ENCODE measurements at regions not wholly inside any gene's neighbourhood (a gene's known extent, or its start where the extent isn't known, plus 50 kb on each side); places are given as distances from the start of the nearest gene placed in this dataset.
"Not testable (repeated sequence)": the region's sequence is repeated elsewhere in the genome, so short reads cannot be mapped to it uniquely, and the experiment has no call there.

DNA sequence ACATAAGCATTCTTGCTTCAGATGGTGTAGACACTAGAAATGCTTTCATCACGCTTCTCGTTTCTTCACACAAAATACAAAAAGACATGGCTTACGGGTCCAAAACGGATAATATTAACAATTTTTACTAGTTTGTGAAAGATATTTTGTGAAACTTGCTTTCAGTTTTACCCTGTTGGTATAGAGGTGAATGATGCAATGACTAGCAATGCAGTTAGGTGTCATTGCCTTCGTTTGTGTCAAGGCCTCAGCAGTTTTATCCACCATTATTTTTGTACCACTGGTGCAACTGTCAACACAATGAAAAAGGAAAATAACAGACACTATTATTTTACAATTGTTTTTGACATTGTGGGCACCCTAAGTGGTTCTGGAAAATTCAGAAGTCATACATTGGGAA is 323.0 kb downstream of the FLRT2 start:
- DNase-seq (ENCODE audit: low read depth in 1 of 2, low spot score in 1 of 2), result no peak
- no peak for TF ChIP-seq CTCF (IDR thresholded peaks at IDR 0.05; ENCODE audit: low read depth, low read length)
- H3K4me3 ChIP-seq, result no peak overlapping the region
- H3K4me1 ChIP-seq (ENCODE audit: low read depth), result no peaks in the 10 kb centered on the region
- no peaks in the 10 kb centered on the region for H3K36me3 ChIP-seq
- no peaks in the 10 kb centered on the region for H3K9me3 ChIP-seq (ENCODE audit: low read depth)
- H3K27ac ChIP-seq, result no peak overlapping the region
- H3K27me3 ChIP-seq, result no peaks in the 10 kb centered on the region

GRCh38 chr14:85852123-85852522 is 322.2 kb downstream of the FLRT2 start:
- H3K27ac ChIP-seq; DNase-seq (ENCODE audit: low read depth in 1 of 2, low spot score in 1 of 2): not testable (repeated sequence)

DNA sequence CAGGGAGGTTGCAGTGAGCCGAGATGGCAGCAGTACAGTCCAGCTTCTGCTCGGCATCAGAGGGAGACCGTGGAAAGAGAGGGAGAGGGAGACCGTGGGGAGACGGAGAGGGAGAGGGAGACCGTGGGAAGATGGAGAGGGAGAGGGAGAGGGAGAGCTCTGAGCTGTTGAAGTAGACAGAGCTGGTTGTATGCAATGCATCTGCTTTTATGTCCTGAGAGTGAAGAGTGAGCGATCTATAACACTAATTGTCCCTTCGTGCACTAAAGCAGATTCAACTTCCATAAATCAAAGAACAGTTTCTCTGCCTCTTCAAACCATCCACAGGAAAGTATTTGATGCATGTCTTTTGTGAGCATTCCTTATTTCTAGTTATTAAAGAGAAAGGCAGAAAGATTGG is 300.6 kb downstream of the FLRT2 start:
- H3K27me3 ChIP-seq; H3K4me3 ChIP-seq; DNase-seq (ENCODE audit: low read depth in 1 of 2, low spot score in 1 of 2); H3K4me1 ChIP-seq (ENCODE audit: low read depth); H3K9me3 ChIP-seq (ENCODE audit: low read depth); H3K27ac ChIP-seq; H3K36me3 ChIP-seq: not testable (repeated sequence)

More at GRCh38 chr14:85852123-85852522, 322.2 kb downstream of the FLRT2 start:
- not testable (repeated sequence) for H3K4me1 ChIP-seq (ENCODE audit: low read depth); H3K27me3 ChIP-seq; H3K4me3 ChIP-seq; H3K9me3 ChIP-seq (ENCODE audit: low read depth); H3K36me3 ChIP-seq

- DNase-seq (ENCODE audit: low read depth in 1 of 2, low spot score in 1 of 2); H3K9me3 ChIP-seq (ENCODE audit: low read depth); H3K4me1 ChIP-seq (ENCODE audit: low read depth); H3K27me3 ChIP-seq; H3K27ac ChIP-seq; H3K36me3 ChIP-seq; H3K4me3 ChIP-seq: not testable (repeated sequence)
These were observed 299.7 kb downstream of the FLRT2 start for GRCh38 chr14:85829601-85830000.

DNA sequence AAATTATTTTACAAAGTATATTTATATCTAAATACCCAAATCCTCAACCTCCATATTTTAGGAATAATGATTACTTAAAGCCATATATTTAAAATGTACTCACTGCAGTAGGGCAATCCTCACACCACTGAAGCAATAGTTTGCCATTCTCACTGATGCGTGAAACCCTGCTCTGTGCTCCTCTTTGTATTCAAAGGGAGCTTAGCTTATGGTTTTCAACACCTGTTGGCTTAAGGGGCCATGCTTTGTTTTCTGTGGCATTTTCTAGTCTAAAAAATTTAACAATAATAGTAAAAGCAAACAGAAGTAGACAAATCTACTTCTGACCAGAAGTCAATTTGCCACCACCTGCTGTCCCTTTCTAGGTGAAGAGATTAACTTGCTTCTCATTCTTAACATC is 294.6 kb downstream of the FLRT2 start:
- no peak overlapping the region for H3K27ac ChIP-seq
- no peaks in the 10 kb centered on the region for H3K27me3 ChIP-seq
- H3K4me3 ChIP-seq, result no peak overlapping the region
- DNase-seq (ENCODE audit: low read depth in 1 of 2, low spot score in 1 of 2), result no peak
- no peaks in the 10 kb centered on the region for H3K9me3 ChIP-seq (ENCODE audit: low read depth)
- H3K36me3 ChIP-seq, result no peaks in the 10 kb centered on the region
- TF ChIP-seq CTCF (IDR thresholded peaks at IDR 0.05; ENCODE audit: low read depth, low read length), result no peak
- H3K4me1 ChIP-seq (ENCODE audit: low read depth), result no peaks in the 10 kb centered on the region

- TF ChIP-seq CTCF (IDR thresholded peaks at IDR 0.05; ENCODE audit: low read depth, low read length), result no peak
- Histone ChIP-seq H3K27me3 (no peaks in the 10 kb centered on the region), H3K4me3 (no peak overlapping the region), H3K4me1 (ENCODE audit: low read depth) (no peaks in the 10 kb centered on the region), H3K27ac (no peak overlapping the region), H3K9me3 (ENCODE audit: low read depth) (no peaks in the 10 kb centered on the region), H3K36me3 (no peaks in the 10 kb centered on the region)
- DNase-seq (ENCODE audit: low read depth in 1 of 2, low spot score in 1 of 2), result no peak
These were observed 292.3 kb downstream of the FLRT2 start for GRCh38 chr14:85822236-85822635.

GRCh38 chr14:85817430-85817829 is 287.5 kb downstream of the FLRT2 start:
- H3K27ac ChIP-seq, result no peak overlapping the region
- no peaks in the 10 kb centered on the region for H3K4me1 ChIP-seq (ENCODE audit: low read depth)
- H3K9me3 ChIP-seq (ENCODE audit: low read depth), result no peaks in the 10 kb centered on the region
- TF ChIP-seq CTCF (IDR thresholded peaks at IDR 0.05; ENCODE audit: low read depth, low read length), result no peak
- no peak for DNase-seq (ENCODE audit: low read depth in 1 of 2, low spot score in 1 of 2)
- H3K36me3 ChIP-seq, result no peaks in the 10 kb centered on the region
- no peak overlapping the region for H3K4me3 ChIP-seq
- no peaks in the 10 kb centered on the region for H3K27me3 ChIP-seq
